Breast epithelium (tissue), 3 donors: ENCODE measurements at regions not wholly inside any gene's neighbourhood (a gene's known extent, or its start where the extent isn't known, plus 50 kb on each side); places are given as distances from the start of the nearest gene placed in this dataset.

ENCODE experiments used
- POLR2A ChIP-seq: fragments of 450-650 bp; IDR thresholded peaks from one replicate; pipeline ENCODE4 v1.6.1; 2016; ENCODE audit warnings: antibody characterized with exemption, mild to moderate bottlenecking, moderate library complexity
- POLR2AphosphoS5 ChIP-seq, 3 donors: sonication (generic); formaldehyde crosslinking; IDR thresholded peaks; one replicate each; pipeline ENCODE4 v1.6.1; 2017; ENCODE audit warnings: antibody characterized with exemption in 3 of 3

GRCh38 chr7:114785496-114785895, 136.4 kb upstream of the MDFIC start:
- TF ChIP-seq POLR2A, result no peak
- no peak for TF ChIP-seq POLR2AphosphoS5 (IDR thresholded peaks at IDR 0.05)
